ENCODE measurements at regions not wholly inside any gene's neighbourhood (a gene's known extent, or its start where the extent isn't known, plus 50 kb on each side); places are given as distances from the start of the nearest gene placed in this dataset.

- H3K27ac Mint-ChIP-seq, result no peak overlapping the region
- DNase-seq (ENCODE audit: low spot score in 2 of 2), result no peak
- no peak for ATAC-seq
- H3K9me3 Mint-ChIP-seq, result peaks cover 40 to 43% of the 10 kb centered on the region in 2 donors
- peaks cover 6 to 11% of the 10 kb centered on the region in 2 donors for H3K36me3 Mint-ChIP-seq
Observed at GRCh38 chr12:115008929-115009328, 325.0 kb upstream of the TBX3 start.

- ATAC-seq (no peak), DNase-seq (ENCODE audit: low spot score in 2 of 2) (no peak)
- no peak overlapping the region for H3K27ac Mint-ChIP-seq
Observed at GRCh38 chr12:115004470-115005146, 320.6 kb upstream of the TBX3 start.

GRCh38 chr12:115002434-115002833 is 318.5 kb upstream of the TBX3 start:
- ATAC-seq, result no peak

More at GRCh38 chr12:115004470-115005146, 320.6 kb upstream of the TBX3 start:
- Mint-ChIP-seq H3K36me3 (peaks cover 0 to 5% of the 10 kb centered on the region in 2 donors), H3K9me3 (peaks cover 22 to 28% of the 10 kb centered on the region in 2 donors)

GRCh38 chr12:115001571-115002180 is 317.7 kb upstream of the TBX3 start:
- Mint-ChIP-seq H3K36me3 (peaks cover 0 to 5% of the 10 kb centered on the region in 2 donors), H3K27ac (no peak overlapping the region), H3K9me3 (peaks cover 14 to 31% of the 10 kb centered on the region in 2 donors)
- ATAC-seq (no peak), DNase-seq (ENCODE audit: low spot score in 2 of 2) (no peak)

More at GRCh38 chr12:115002434-115002833, 318.5 kb upstream of the TBX3 start:
- Mint-ChIP-seq H3K9me3 (peaks cover 14 to 28% of the 10 kb centered on the region in 2 donors), H3K36me3 (peaks cover 0 to 5% of the 10 kb centered on the region in 2 donors), H3K27ac (no peak overlapping the region)
- no peak for DNase-seq (ENCODE audit: low spot score in 2 of 2)

- Mint-ChIP-seq H3K9me3 (peaks cover 12 to 31% of the 10 kb centered on the region in 2 donors), H3K27ac (no peak overlapping the region), H3K36me3 (no peaks in the 10 kb centered on the region)
- no peak for ATAC-seq
- no peak for DNase-seq (ENCODE audit: low spot score in 2 of 2)
Observed at GRCh38 chr12:115000038-115000437, 316.1 kb upstream of the TBX3 start.

GRCh38 chr12:114998750-114999128 is 314.8 kb upstream of the TBX3 start:
- DNase-seq (ENCODE audit: low spot score in 2 of 2) (no peak), ATAC-seq (no peak)
- no peaks in the 10 kb centered on the region for H3K36me3 Mint-ChIP-seq
- H3K27ac Mint-ChIP-seq, result no peak overlapping the region
- peaks cover 19 to 29% of the 10 kb centered on the region in 2 donors for H3K9me3 Mint-ChIP-seq

GRCh38 chr12:114998118-114998749 is 314.3 kb upstream of the TBX3 start:
- ATAC-seq (no peak), DNase-seq (ENCODE audit: low spot score in 2 of 2) (no peak)
- H3K27ac Mint-ChIP-seq, result no peak overlapping the region
- H3K9me3 Mint-ChIP-seq, result peaks cover 20 to 29% of the 10 kb centered on the region in 2 donors
- H3K36me3 Mint-ChIP-seq, result no peaks in the 10 kb centered on the region

GRCh38 chr12:114996382-114996781 is 312.4 kb upstream of the TBX3 start:
- Mint-ChIP-seq H3K36me3 (no peaks in the 10 kb centered on the region), H3K9me3 (peaks cover 20 to 29% of the 10 kb centered on the region in 2 donors), H3K27ac (no peak overlapping the region)
- no peak for ATAC-seq
- no peak for DNase-seq (ENCODE audit: low spot score in 2 of 2)

GRCh38 chr12:114995891-114996290 is 311.9 kb upstream of the TBX3 start:
- H3K9me3 Mint-ChIP-seq, result peaks cover 20 to 29% of the 10 kb centered on the region in 2 donors
- ATAC-seq, result no peak
- no peaks in the 10 kb centered on the region for H3K36me3 Mint-ChIP-seq
- H3K27ac Mint-ChIP-seq, result no peak overlapping the region
- DNase-seq (ENCODE audit: low spot score in 2 of 2), result no peak

GRCh38 chr12:114993165-114993564 is 309.2 kb upstream of the TBX3 start:
- H3K27ac Mint-ChIP-seq, result no peak overlapping the region
- no peak for ATAC-seq
- H3K36me3 Mint-ChIP-seq, result no peaks in the 10 kb centered on the region
- DNase-seq (ENCODE audit: low spot score in 2 of 2), result no peak
- peaks cover 16 to 20% of the 10 kb centered on the region in 2 donors for H3K9me3 Mint-ChIP-seq

- no peak for DNase-seq (ENCODE audit: low spot score in 2 of 2)
- ATAC-seq, result no peak
- H3K9me3 Mint-ChIP-seq, result peaks cover 16 to 20% of the 10 kb centered on the region in 2 donors
- no peak overlapping the region for H3K27ac Mint-ChIP-seq
- H3K36me3 Mint-ChIP-seq, result no peaks in the 10 kb centered on the region
Observed at GRCh38 chr12:114992443-114992842, 308.5 kb upstream of the TBX3 start.

- Mint-ChIP-seq H3K36me3 (no peaks in the 10 kb centered on the region), H3K27ac (peak overlapping the region in 1 of 2 donors; percentile 6), H3K9me3 (peaks cover 13 to 24% of the 10 kb centered on the region in 2 donors)
- ATAC-seq (no peak), DNase-seq (ENCODE audit: low spot score in 2 of 2) (no peak)
Observed at GRCh38 chr12:114990381-114990780, 306.4 kb upstream of the TBX3 start.

- no peak for ATAC-seq
- no peak for DNase-seq (ENCODE audit: low spot score in 2 of 2)
- Mint-ChIP-seq H3K27ac (no peak overlapping the region), H3K9me3 (peaks cover 17 to 29% of the 10 kb centered on the region in 2 donors), H3K36me3 (no peaks in the 10 kb centered on the region)
Observed at GRCh38 chr12:114986849-114987248, 302.9 kb upstream of the TBX3 start.

GRCh38 chr12:114986178-114986714 is 302.3 kb upstream of the TBX3 start:
- DNase-seq (ENCODE audit: low spot score in 2 of 2) (no peak), ATAC-seq (no peak)
- H3K9me3 Mint-ChIP-seq, result peaks cover 17 to 31% of the 10 kb centered on the region in 2 donors
- H3K27ac Mint-ChIP-seq, result peak overlapping the region in 1 of 2 donors; percentile 31
- no peaks in the 10 kb centered on the region for H3K36me3 Mint-ChIP-seq

- DNase-seq (ENCODE audit: low spot score in 2 of 2) (no peak), ATAC-seq (no peak)
- H3K36me3 Mint-ChIP-seq, result peaks cover 0 to 5% of the 10 kb centered on the region in 2 donors
- peaks cover 29 to 36% of the 10 kb centered on the region in 2 donors for H3K9me3 Mint-ChIP-seq
- H3K27ac Mint-ChIP-seq, result no peak overlapping the region
Observed at GRCh38 chr12:114984634-114985061, 300.7 kb upstream of the TBX3 start.

GRCh38 chr12:114982760-114983159 is 298.8 kb upstream of the TBX3 start:
- no peak for ATAC-seq
- DNase-seq (ENCODE audit: low spot score in 2 of 2), result no peak
- Mint-ChIP-seq H3K9me3 (peaks cover 41 to 48% of the 10 kb centered on the region in 2 donors), H3K27ac (no peak overlapping the region), H3K36me3 (peaks cover 0 to 12% of the 10 kb centered on the region in 2 donors)

GRCh38 chr12:114981036-114981435 is 297.1 kb upstream of the TBX3 start:
- no peak overlapping the region for H3K27ac Mint-ChIP-seq

More at GRCh38 chr12:114981036-114981435, 297.1 kb upstream of the TBX3 start:
- Mint-ChIP-seq H3K36me3 (peaks cover 0 to 12% of the 10 kb centered on the region in 2 donors), H3K9me3 (peaks cover 43 to 47% of the 10 kb centered on the region in 2 donors)
- DNase-seq (ENCODE audit: low spot score in 2 of 2), result no peak
- no peak for ATAC-seq

Data from activated naive CD4-positive, alpha-beta T cell treated with anti-CD3 and anti-CD28 coated beads, Interleukin-2, amount 50 U/mL, for 72 hours (primary cell).